PC-3 (cell line): ENCODE measurements at regions not wholly inside any gene's neighbourhood (a gene's known extent, or its start where the extent isn't known, plus 50 kb on each side); places are given as distances from the start of the nearest gene placed in this dataset.

Source experiments
- ATAC-seq: fragments of 200-7000 bp; cut with Tn5 transposase; 2 replicates; pipeline ENCODE4 v1.9.1; 2020; ENCODE audit warnings: mild to moderate bottlenecking, moderate library complexity
- BruUV-seq: library from RNA; stranded (reverse); fragments of 400-500 nt; replicated peaks from 2 replicates; lab custom pipeline; 2021; lab: Mats Ljungman, UMichigan
- CTCF ChIA-PET: fragments of 300-600 bp; sonication (Branson Sonifier 250); formaldehyde crosslinking; loops from one replicate; lab custom pipeline; 2022; ENCODE audit warnings: antibody characterized with exemption; lab: Charles Lee
- POLR2A ChIA-PET: fragments of 300-600 bp; sonication (Branson Sonifier 250); formaldehyde crosslinking; loops from one replicate; lab custom pipeline; 2022; ENCODE audit warnings: antibody characterized with exemption; ENCODE audit not compliant: unreplicated experiment; lab: Charles Lee
- DNase-seq: peaks from one replicate; pipeline ENCODE4 v3.0.0-alpha.2; 2015
- H2AFZ ChIP-seq: fragments of 300-600 bp; sonication (generic); 2 replicates; pipeline ENCODE4 v1.6.0; 2016; ENCODE audit warnings: antibody characterized with exemption, low read length
- H3F3A ChIP-seq: fragments of 300-600 bp; sonication (generic); one replicate; pipeline ENCODE4 v1.6.0; 2017; ENCODE audit warnings: antibody characterized with exemption, low read length, control low read depth, mild to moderate bottlenecking; ENCODE audit not compliant: unreplicated experiment
- H3K27ac ChIP-seq: fragments of 300-600 bp; sonication (generic); 2 replicates; pipeline ENCODE4 v1.5.1; 2016; ENCODE audit warnings: mild to moderate bottlenecking, low read length
- H3K27me3 ChIP-seq: fragments of 300-600 bp; sonication (generic); 2 replicates; pipeline ENCODE4 v1.6.1; 2016; ENCODE audit warnings: low read length, mixed read lengths
- H3K36me3 ChIP-seq: fragments of 300-600 bp; sonication (generic); 2 replicates; pipeline ENCODE4 v1.6.1; 2016; ENCODE audit warnings: low read depth, mixed run types, low read length, mixed read lengths
- H3K4me1 ChIP-seq: fragments of 300-600 bp; sonication (generic); 2 replicates; pipeline ENCODE4 v1.5.1; 2016; ENCODE audit warnings: low read length; ENCODE audit not compliant: insufficient read depth
- H3K4me2 ChIP-seq: fragments of 300-600 bp; sonication (generic); 2 replicates; pipeline ENCODE4 v1.6.0; 2016; ENCODE audit warnings: low read length
- H3K4me3 ChIP-seq: fragments of 300-600 bp; sonication (generic); 2 replicates; pipeline ENCODE4 v1.5.1; 2016; ENCODE audit warnings: mild to moderate bottlenecking, low read length, mixed read lengths
- H3K79me2 ChIP-seq: fragments of 300-600 bp; sonication (generic); 2 replicates; pipeline ENCODE4 v1.6.1; 2017; ENCODE audit warnings: low read length, mixed read lengths
- H3K9ac ChIP-seq: fragments of 300-600 bp; sonication (generic); 2 replicates; pipeline ENCODE4 v1.6.0; 2016; ENCODE audit warnings: mild to moderate bottlenecking, low read length
- H3K9me2 ChIP-seq: fragments of 300-600 bp; sonication (generic); replicated peaks from 2 replicates; pipeline ENCODE4 v1.6.1; 2016; ENCODE audit warnings: mixed run types, low read length, mixed read lengths
- H3K9me3 ChIP-seq: fragments of 300-600 bp; sonication (generic); 2 replicates; pipeline ENCODE4 v1.6.1; 2016; ENCODE audit warnings: low read length, mixed read lengths
- H4K20me1 ChIP-seq: fragments of 300-600 bp; sonication (generic); 2 replicates; pipeline ENCODE4 v1.6.1; 2016; ENCODE audit warnings: low read length, mixed read lengths
- CTCF ChIP-seq: fragments of 300-600 bp; sonication (generic); conservative IDR thresholded peaks from 2 replicates; pipeline ENCODE4 v1.5.1; 2017; ENCODE audit warnings: antibody characterized with exemption, low read depth, mild to moderate bottlenecking, low read length
- EZH2 ChIP-seq: fragments of 300-600 bp; sonication (generic); IDR thresholded peaks from one replicate; pipeline ENCODE4 v1.6.1; 2017; ENCODE audit warnings: antibody characterized with exemption, mild to moderate bottlenecking, low read length; ENCODE audit not compliant: unreplicated experiment
- EZH2phosphoT487 ChIP-seq: fragments of 300-600 bp; sonication (generic); IDR thresholded peaks from 2 replicates; pipeline ENCODE4 v1.6.1; 2018; ENCODE audit warnings: mild to moderate bottlenecking, antibody characterized with exemption, low read length, borderline replicate concordance
- intact Hi-C: fragments of 100-400 bp; cut with micrococcal nuclease; formaldehyde crosslinking; loops from 2 replicates; pipeline ENCODE4 v1.9.0; 2023

DNA sequence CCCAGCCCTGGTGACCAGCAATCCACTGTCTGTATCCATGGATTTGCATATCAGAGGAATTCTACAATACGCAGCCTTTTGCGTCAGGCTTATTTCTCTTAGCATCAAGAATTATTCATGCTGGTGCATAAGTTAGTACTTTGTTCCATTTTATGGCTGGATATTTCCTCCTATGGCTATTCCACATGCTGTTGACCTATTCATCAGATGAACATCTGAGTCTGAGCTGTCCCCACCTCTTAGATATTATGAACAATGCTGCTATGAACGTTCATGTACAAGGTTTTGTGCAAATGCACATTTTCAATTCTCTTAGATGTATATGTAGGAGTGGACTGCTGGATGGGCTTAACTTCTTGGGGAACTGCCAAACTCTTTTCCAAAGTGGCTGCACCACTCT lies 79.0 kb upstream of the CST7 start:
- Histone ChIP-seq H3K36me3 (no peaks in the 10 kb centered on the region), H3K9me2 (no peaks in the 10 kb centered on the region), H3K9ac (no peak overlapping the region), H3K27me3 (peaks cover 65% of the 10 kb centered on the region), H3K4me3 (no peak overlapping the region), H3F3A (no peaks in the 10 kb centered on the region), H3K4me2 (no peak overlapping the region), H4K20me1 (no peaks in the 10 kb centered on the region), H3K79me2 (no peaks in the 10 kb centered on the region), H2AFZ (no peak overlapping the region), H3K4me1 (no peaks in the 10 kb centered on the region), H3K9me3 (no peaks in the 10 kb centered on the region), H3K27ac (no peak overlapping the region)
- BruUV-seq, result no TSS peak
- ATAC-seq (no peak), DNase-seq (no peak)
- ChIA-PET CTCF (no interaction called here), POLR2A (no interaction called here)
- no peak for TF ChIP-seq CTCF
- no peak for TF ChIP-seq EZH2
- TF ChIP-seq EZH2phosphoT487, result no peak
- intact Hi-C loops, result no loop called here

DNA sequence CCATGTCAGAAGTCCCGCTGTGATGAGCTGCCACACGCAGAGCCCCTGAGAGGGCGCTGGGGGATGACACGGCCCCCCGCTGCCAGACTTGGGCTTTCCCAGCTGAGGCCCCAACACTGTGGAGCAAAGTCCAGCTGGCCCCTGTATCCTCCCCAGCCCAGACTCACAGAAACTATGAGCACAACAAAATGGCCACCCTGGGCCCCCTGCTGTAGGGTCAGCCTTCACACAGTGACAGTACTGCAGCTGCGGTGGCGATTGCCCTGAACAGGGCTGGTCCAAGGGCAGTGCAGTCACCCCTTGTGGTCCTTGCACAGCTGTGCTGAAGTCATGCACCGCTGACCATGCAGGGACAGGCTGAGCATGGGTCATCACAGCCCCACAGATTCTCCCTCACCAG lies 78.2 kb upstream of the CST7 start:
- CTCF ChIA-PET, result no interaction called here
- BruUV-seq, result no TSS peak
- POLR2A ChIA-PET, result no interaction called here

More for the DNA sequence above, 78.2 kb upstream of the CST7 start:
- H3K9me3 ChIP-seq, result no peaks in the 10 kb centered on the region
- peaks cover 73% of the 10 kb centered on the region for H3K27me3 ChIP-seq
- H3K4me2 ChIP-seq, result no peak overlapping the region
- DNase-seq, result no peak
- H3F3A ChIP-seq, result no peaks in the 10 kb centered on the region
- H3K36me3 ChIP-seq, result no peaks in the 10 kb centered on the region
- no peak overlapping the region for H2AFZ ChIP-seq
- intact Hi-C loops, result no loop called here
- H3K4me3 ChIP-seq, result no peak overlapping the region
- H3K27ac ChIP-seq, result no peak overlapping the region
- no peaks in the 10 kb centered on the region for H3K79me2 ChIP-seq
- no peak overlapping the region for H3K9ac ChIP-seq
- H3K9me2 ChIP-seq, result no peaks in the 10 kb centered on the region
- no peaks in the 10 kb centered on the region for H4K20me1 ChIP-seq
- ATAC-seq, result no peak
- no peaks in the 10 kb centered on the region for H3K4me1 ChIP-seq
- no peak for TF ChIP-seq EZH2phosphoT487
- no peak for TF ChIP-seq EZH2
- TF ChIP-seq CTCF, result no peak
